Mononuclear cell (primary cell): ENCODE measurements at regions not wholly inside any gene's neighbourhood (a gene's known extent, or its start where the extent isn't known, plus 50 kb on each side); places are given as distances from the start of the nearest gene placed in this dataset.

ENCODE experiments used
- H3K27me3 ChIP-seq: 2 replicates; pipeline ENCODE4 v1.6.0; 2011; ENCODE audit warnings: low read length, control low read depth; ENCODE audit not compliant: insufficient read depth
- H3K4me1 ChIP-seq: 2 replicates; pipeline ENCODE4 v1.5.1; 2011; ENCODE audit warnings: mild to moderate bottlenecking, low read length, control low read depth; ENCODE audit not compliant: insufficient read depth
- H3K4me3 ChIP-seq: 2 replicates; pipeline ENCODE4 v1.5.1; 2011; ENCODE audit warnings: mild to moderate bottlenecking, low read length, moderate library complexity
- H3K9me3 ChIP-seq: 2 replicates; pipeline ENCODE4 v1.5.1; 2011; ENCODE audit warnings: low read depth, mild to moderate bottlenecking, control low read depth, low read length

DNA sequence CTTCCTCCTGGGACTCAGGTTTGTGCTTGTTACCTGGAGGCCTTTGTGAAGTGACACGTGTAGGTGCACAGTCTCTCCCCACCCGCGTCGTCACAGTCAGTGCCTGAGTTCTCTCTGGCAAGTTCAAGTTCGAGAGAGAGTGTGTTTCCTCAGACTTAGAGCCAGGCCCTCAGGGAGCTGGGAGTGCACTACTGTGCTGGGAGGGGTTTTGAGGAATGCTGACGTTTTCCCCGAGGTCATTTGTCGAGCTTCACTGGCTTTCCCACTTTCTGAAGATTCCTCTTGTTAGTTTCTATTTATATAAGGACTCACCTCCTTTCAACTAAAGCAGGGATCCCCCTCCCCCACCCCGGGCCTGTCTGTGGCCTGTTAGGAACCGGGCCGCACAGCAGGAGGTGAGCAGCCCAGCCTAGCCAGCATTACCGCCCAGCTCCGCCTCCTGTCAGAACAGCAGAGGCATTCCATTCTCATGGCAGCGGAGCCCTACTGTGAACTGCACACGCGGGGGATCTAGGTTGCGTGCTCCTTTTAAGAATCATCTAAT lies 209.2 kb downstream of the DIRAS2 start:
- Histone ChIP-seq H3K4me1 (no peaks in the 10 kb centered on the region), H3K27me3 (peaks cover 13% of the 10 kb centered on the region), H3K4me3 (no peak overlapping the region), H3K9me3 (no peaks in the 10 kb centered on the region)

DNA sequence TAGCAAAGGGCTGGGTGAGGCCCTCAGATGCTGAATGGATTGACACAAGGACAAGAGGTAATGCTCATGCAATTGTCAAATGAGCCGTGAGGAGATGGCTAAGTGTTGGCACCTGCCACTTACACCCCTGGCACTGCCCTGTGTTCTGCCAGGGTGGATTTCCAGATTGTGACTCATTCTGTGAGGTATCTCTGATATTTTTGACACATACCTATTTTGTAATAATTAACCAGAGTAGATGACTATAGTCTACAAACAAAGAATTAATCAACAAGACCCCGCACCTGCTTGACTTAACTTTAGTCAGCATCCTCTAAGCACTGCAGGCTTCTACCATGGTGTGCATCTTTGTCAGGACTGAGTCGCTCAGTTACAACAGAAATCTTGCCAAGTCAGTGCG lies 200.8 kb downstream of the DIRAS2 start:
- no peaks in the 10 kb centered on the region for H3K4me1 ChIP-seq
- no peak overlapping the region for H3K4me3 ChIP-seq
- H3K9me3 ChIP-seq, result no peaks in the 10 kb centered on the region
- peaks cover 3% of the 10 kb centered on the region for H3K27me3 ChIP-seq

DNA sequence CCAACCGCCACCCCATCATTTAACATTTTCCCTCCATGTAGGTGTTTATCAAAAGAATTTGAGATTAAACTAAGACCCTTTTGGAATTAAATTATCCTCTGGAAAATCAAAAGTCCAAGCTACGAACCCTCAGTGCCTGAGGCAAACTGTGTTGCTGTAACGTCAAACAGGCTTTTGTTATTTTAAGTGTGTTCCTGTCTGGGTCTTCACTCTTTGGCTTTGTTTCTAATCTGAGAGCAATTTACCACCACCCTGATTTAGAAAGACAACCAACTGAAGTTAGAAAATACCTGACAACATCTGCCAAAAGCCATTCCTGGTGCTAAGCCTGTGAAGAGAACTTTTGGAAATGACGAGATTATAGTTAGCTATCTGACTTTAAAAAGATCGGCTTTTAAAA lies 199.9 kb downstream of the DIRAS2 start:
- H3K4me3 ChIP-seq, result no peak overlapping the region

DNA sequence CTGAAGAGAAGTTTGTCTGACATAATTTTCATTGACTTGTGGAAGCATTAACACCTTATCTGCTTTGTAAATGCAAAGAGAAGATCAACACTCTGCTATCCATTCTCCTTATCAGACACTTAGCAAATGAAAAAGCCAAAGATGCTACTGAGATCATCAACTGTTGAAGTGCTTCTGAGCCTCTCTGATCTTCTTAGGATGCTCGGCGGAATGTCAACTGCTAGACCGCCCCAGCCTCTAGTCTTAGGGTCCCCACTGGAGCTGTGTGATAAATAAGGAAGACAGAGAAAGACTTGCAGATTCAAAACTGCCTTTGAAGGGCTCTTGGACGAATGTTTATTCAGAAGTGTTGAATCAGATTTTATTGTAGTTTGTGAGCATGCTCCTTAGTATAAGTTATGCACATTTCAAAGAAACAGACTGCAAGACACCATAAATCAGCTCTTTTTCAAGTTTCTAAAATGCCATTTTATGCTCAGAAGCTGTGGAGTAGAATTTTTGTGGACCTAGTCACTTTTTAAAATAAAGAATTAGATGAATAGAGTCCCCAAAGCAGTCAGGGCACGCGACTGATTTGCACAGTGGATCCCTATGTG lies 197.9 kb downstream of the DIRAS2 start:
- Histone ChIP-seq H3K9me3 (no peaks in the 10 kb centered on the region), H3K4me3 (no peak overlapping the region), H3K27me3 (no peaks in the 10 kb centered on the region), H3K4me1 (no peaks in the 10 kb centered on the region)

More for the DNA sequence above, 199.9 kb downstream of the DIRAS2 start:
- H3K9me3 ChIP-seq, result no peaks in the 10 kb centered on the region
- no peaks in the 10 kb centered on the region for H3K4me1 ChIP-seq
- H3K27me3 ChIP-seq, result peaks cover 2% of the 10 kb centered on the region

DNA sequence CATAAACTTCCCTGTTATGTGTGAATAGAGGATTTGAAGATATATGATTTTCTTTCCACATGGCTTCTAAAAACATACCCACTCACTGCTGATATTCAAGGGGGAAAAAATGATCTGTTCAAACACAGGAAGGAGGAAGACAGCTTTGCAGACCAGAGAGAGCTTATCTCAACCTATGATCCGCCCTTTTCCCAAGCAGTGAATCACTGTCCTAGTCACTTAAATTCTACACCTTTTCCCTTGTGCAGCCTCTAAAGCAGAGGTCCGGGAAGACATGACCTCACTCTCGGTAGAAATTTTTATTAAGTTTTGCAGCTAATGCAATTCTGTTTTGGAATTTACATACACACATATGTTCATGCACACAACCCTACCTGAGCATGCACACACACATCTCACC lies 197.2 kb downstream of the DIRAS2 start:
- Histone ChIP-seq H3K4me3 (no peak overlapping the region), H3K27me3 (no peaks in the 10 kb centered on the region), H3K9me3 (no peaks in the 10 kb centered on the region), H3K4me1 (no peaks in the 10 kb centered on the region)

DNA sequence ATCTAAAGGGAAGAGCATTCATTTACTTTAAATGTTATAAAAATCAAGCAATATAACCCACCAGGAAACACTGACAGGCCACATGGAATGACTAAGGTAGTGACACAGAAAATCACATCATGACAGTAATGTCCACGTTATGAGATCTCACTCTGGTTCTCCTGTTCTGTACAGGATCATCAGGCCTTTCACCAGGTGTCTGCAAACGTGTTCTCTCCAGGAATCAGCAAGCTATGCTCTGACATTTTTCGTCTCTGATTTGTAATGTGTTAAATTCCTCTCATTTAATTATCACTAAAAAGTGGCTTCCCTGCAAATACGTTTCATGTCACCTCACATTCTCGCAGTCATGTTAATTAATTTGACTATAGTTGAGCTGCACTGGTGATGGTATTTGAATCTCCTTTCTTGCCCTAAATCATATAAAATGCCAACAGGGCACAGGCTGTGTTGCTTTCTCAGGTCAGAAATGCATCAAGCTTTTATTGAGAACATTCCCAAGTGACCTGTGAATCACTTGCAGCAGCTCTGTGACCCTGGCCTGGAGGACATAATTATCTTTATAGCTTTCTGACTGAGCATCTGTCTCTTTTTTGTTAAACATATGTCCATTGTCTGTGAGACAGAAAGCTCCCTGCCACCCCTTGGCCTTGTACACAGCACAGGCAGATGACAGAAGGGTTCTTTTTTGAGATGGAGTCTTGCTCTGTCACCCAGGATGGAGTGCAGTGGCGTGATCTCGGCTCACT lies 196.2 kb downstream of the DIRAS2 start:
- no peak overlapping the region for H3K4me3 ChIP-seq
- H3K4me1 ChIP-seq, result no peaks in the 10 kb centered on the region
- no peaks in the 10 kb centered on the region for H3K9me3 ChIP-seq
- no peaks in the 10 kb centered on the region for H3K27me3 ChIP-seq

DNA sequence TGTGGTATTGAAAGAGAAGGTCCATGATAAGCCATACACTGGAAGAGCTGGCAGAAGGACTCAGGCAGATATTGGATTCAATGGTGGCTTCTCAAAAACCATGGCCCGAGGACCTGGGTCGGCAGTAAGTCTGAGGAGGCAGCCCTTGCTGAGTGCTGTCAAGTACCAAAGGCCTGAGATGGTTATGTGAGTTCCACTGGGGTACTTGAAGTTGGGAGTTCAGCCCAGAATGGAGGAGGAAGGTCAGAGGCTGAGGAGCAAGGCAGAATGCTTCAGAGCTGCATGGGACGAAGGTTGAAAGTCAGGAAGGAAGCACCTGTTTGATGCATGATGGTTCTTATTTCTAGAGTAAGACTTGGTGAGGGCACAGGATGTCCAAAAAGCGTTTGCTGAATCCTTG lies 194.9 kb downstream of the DIRAS2 start:
- Histone ChIP-seq H3K4me3 (no peak overlapping the region), H3K4me1 (no peaks in the 10 kb centered on the region), H3K9me3 (no peaks in the 10 kb centered on the region), H3K27me3 (no peaks in the 10 kb centered on the region)

DNA sequence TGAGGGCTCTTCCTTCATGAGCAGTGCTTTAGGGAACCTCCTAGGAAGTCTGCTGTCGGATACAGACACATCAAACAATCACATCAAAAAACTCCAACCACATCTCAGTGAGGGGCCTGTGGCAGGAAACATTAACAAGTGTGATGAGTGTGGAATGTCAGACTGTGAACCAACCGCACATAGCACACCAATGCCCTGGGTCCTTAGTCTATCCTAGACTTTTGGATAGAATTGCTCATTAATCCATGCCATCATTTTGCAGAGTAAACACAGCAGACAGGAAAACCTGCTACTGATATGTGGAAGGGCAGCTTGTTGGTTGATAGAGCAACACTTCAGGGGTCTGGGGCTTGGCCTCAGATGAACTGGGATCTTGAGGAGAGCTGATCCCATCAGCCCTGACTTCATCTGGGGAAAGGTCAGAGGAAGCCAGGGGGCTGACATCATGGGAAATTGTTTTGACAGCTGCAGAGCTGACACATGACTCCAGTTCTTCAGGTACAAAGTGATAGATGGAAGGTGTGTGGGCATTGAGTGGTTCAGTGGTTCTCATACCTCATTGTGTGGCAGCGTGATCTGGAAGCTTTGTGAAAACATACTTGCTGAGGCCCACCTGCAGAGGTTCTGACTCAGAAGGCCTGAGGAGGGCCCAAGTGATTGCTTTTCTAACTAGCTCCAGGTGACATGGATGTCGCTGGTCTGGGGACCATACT lies 193.3 kb downstream of the DIRAS2 start:
- Histone ChIP-seq H3K9me3 (no peaks in the 10 kb centered on the region), H3K4me3 (no peak overlapping the region), H3K4me1 (no peaks in the 10 kb centered on the region), H3K27me3 (no peaks in the 10 kb centered on the region)

DNA sequence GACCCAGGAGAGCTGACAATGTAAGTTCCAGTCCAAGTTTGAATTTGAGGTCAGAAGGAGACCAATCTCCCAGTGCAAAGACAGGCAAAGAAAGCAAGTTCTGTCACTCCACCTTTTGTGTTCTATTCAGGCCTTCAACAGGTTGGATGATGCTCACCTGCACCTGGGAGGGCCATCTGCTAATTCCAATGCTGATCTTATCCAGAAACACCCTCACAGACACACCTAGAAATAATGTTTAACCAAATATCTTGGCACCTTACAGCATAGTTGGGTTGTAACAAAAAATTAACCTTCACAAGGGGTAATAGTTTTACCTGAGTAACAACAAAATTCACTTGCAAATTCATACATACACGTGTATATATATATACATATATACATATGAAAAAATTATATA lies 190.8 kb downstream of the DIRAS2 start:
- no peaks in the 10 kb centered on the region for H3K9me3 ChIP-seq
- H3K4me3 ChIP-seq, result no peak overlapping the region
- no peaks in the 10 kb centered on the region for H3K27me3 ChIP-seq
- no peaks in the 10 kb centered on the region for H3K4me1 ChIP-seq

DNA sequence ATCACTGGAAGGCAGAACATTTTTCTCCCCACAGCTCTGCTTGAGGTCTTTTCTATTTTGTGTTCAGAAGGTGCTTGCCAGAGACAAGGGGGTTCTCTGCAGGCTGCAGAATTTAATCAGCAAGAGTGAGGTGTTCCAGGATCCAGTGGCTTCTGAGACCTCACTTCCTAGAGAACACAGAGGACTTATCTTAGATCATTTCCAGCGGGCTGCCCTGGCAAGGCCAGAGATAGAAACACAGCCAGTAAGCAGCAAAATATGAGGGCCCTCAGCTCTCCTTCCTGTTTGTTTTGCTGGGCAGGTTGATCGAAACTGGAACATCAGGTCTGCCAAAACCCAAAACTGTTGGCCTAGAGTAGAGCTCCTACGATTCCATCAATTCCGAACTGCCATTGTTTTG lies 187.3 kb downstream of the DIRAS2 start:
- Histone ChIP-seq H3K9me3 (no peaks in the 10 kb centered on the region), H3K4me3 (no peak overlapping the region), H3K4me1 (no peaks in the 10 kb centered on the region), H3K27me3 (no peaks in the 10 kb centered on the region)

DNA sequence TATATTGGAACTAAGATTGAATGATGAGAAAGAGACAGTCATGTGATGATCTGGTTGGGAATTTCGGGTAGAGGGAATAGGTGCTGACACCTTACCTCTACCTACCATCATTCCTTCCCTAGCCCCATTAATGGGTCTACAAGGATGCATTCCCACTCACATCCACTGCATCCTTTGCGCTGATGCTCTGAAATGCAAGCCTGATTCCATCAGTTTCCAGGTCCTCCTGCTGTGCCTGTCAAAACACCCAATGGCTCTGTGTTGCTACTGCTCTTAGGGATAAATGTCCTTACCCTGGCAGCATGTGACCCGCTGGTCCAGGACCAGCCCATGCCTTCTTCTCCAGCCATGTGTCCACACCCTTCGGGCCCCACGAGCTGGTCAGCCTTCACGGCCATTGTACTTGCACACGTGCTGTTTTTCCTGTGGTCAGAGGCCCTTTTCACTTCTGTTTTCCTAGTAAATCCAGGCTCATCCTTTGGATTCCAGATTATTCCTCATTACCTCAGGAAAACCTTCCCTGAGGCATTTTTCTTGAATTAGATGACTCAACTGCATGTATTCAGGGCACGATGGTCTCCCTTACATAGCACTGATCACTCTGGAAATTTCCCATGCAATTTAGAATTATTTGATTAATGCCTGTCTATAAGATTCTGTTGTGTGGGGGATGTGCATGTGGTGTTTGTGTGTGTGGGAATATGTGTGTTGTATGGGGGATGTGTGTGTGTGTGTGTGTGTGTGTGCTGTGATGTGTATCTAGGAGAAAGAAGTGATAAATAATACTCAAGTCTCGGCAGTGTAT lies 185.0 kb downstream of the DIRAS2 start:
- Histone ChIP-seq H3K4me1 (no peaks in the 10 kb centered on the region), H3K4me3 (no peak overlapping the region), H3K27me3 (peaks cover 3% of the 10 kb centered on the region), H3K9me3 (no peaks in the 10 kb centered on the region)

DNA sequence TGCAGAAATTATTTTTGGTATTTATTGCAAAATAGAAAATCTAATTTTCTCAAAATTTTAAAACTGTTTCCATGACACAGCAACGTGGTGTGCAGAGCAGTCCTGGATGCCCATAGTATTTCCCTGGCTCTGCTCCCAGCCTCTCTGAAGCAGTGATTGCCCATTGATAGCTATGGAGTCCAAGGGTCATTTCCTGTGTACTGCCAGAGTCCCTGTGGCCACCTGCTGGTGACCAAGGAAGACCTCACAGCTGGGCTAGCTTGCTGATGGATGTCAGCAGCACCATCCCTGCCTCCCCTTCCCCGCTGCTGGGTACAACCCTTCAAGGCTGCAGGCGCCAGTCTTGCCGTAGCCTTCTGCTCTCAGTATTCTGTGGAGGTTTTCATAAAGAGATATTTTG lies 184.1 kb downstream of the DIRAS2 start:
- Histone ChIP-seq H3K9me3 (no peaks in the 10 kb centered on the region), H3K4me3 (no peak overlapping the region), H3K27me3 (peaks cover 3% of the 10 kb centered on the region), H3K4me1 (no peaks in the 10 kb centered on the region)

DNA sequence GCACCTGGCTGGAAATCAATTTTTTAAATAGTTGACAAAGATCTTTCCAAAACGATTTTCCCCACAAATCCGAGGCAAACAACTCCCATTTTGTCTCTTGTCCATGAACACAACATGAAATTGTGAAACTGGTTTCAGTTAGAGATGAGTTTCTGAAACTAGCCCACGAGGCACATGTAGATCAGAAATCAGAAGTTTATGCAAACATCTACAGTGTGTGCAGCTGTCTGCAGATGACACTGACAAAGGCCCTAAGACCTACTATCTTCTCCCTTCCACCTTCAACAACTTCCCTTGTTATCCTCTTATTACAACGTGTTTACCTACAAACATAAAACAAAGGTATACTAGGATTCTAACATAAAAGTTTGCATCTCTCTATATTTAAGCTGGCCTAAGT lies 183.3 kb downstream of the DIRAS2 start:
- H3K4me3 ChIP-seq, result no peak overlapping the region
- peaks cover 3% of the 10 kb centered on the region for H3K27me3 ChIP-seq
- H3K4me1 ChIP-seq, result no peaks in the 10 kb centered on the region

DNA sequence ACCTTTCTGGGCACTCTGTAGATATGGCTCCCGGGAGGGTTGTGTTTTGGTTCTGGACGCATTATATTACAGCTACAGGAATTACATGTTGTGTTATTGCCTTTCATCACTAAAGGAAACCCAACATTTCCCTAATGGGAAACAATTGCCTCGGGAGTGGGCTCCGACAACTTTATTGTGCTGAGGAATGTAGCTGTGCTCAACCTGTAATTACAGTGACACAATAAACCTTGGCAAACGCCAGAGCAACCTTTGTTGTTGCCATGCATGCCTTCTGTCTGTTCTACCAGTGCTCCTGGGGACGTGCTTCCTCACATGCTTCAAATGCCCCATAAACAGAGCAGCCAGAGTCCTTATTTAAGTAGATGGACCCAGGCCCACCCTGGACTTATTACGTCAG lies 182.4 kb downstream of the DIRAS2 start:
- Histone ChIP-seq H3K27me3 (peaks cover 3% of the 10 kb centered on the region), H3K9me3 (no peaks in the 10 kb centered on the region), H3K4me1 (no peaks in the 10 kb centered on the region), H3K4me3 (no peak overlapping the region)

More for the DNA sequence above, 183.3 kb downstream of the DIRAS2 start:
- no peaks in the 10 kb centered on the region for H3K9me3 ChIP-seq

DNA sequence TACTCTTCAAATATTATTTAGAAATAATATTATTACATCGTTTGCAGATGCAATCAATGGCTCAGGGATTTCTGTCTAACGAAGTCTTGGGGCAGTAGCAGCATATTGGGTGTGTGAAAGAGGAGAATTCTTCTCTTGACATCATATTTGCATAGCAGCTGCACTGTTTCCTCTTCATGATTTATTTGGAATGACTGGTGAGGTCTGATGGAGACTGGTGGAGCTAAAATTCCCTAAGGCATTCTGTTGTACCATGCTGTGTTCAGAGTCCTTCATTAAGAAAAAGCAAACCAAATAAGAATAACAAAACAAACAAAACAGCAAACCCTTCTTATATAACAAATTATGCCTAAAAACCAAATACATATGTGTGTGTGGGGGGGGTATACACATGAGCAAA lies 177.6 kb downstream of the DIRAS2 start:
- Histone ChIP-seq H3K4me1 (no peaks in the 10 kb centered on the region), H3K9me3 (no peaks in the 10 kb centered on the region), H3K27me3 (peaks cover 3% of the 10 kb centered on the region), H3K4me3 (no peak overlapping the region)
